B cell (primary cell): ENCODE measurements at regions not wholly inside any gene's neighbourhood (a gene's known extent, or its start where the extent isn't known, plus 50 kb on each side); places are given as distances from the start of the nearest gene placed in this dataset.

ENCODE experiments used
- ATAC-seq: fragments of 200-7000 bp; cut with Tn5 transposase; one replicate; pipeline ENCODE4 v1.10.0; 2021; ENCODE audit warnings: low read depth, mild to moderate bottlenecking, moderate number of reproducible peaks, moderate library complexity
- CTCF ChIA-PET: fragments of 350-600 bp; sonication (Branson Sonifier 250); formaldehyde crosslinking; loops from one replicate; lab custom pipeline; 2021; ENCODE audit warnings: antibody characterized with exemption, inconsistent platforms; lab: Charles Lee
- POLR2A ChIA-PET: fragments of 350-600 bp; sonication (Branson Sonifier 250); formaldehyde crosslinking; loops from one replicate; lab custom pipeline; 2021; ENCODE audit warnings: antibody characterized with exemption; lab: Charles Lee
- DNase-seq: peaks from one replicate; pipeline ENCODE4 v3.0.0; 2013
- H2AFZ ChIP-seq: 2 replicates; pipeline ENCODE4 v1.6.1; 2012; ENCODE audit warnings: mild to moderate bottlenecking, low read depth, low read length; ENCODE audit not compliant: insufficient read depth, poor library complexity, severe bottlenecking
- H3K27ac ChIP-seq, 2 donors: 1 replicate in 1 of 2; 2 replicates in 1 of 2; pipeline ENCODE4 v1.5.1; 2012 to 2013; ENCODE audit warnings: low read length in 2 of 2, mild to moderate bottlenecking in 2 of 2, moderate library complexity in 1 of 2
- H3K27me3 ChIP-seq, 4 experiments: fragments of 200-600 bp in 1 of 4; sonication (generic) in 1 of 4; replicated peaks in 1 of 4; 1 replicate in 2 of 4; 2 replicates in 2 of 4; pipeline versions ENCODE4 v1.6.1 to v1.7.0; 2013 to 2016; ENCODE audit warnings: low read length in 3 of 4, mild to moderate bottlenecking in 2 of 4, mixed read lengths in 1 of 4, moderate library complexity in 1 of 4; ENCODE audit not compliant: insufficient read depth in 4 of 4, control insufficient read depth in 3 of 4; ENCODE audit errors: control extremely low read depth in 1 of 4
- H3K36me3 ChIP-seq, 2 experiments: replicated peaks in 1 of 2; 1 replicate in 1 of 2; 2 replicates in 1 of 2; pipeline versions ENCODE4 v1.6.1 to v1.7.1; 2013; ENCODE audit warnings: low read length in 1 of 2; ENCODE audit not compliant: insufficient read depth in 2 of 2, control insufficient read depth in 1 of 2; ENCODE audit errors: control extremely low read depth in 1 of 2, extremely low read depth in 1 of 2
- H3K4me1 ChIP-seq, 2 donors: fragments of 200-600 bp in 1 of 2; sonication (generic) in 1 of 2; 1 replicate in 1 of 2; 2 replicates in 1 of 2; pipeline versions ENCODE4 v1.5.1 to v1.6.1; 2013 to 2017; ENCODE audit warnings: low read length in 2 of 2; ENCODE audit not compliant: control insufficient read depth in 2 of 2, insufficient read depth in 2 of 2
- H3K4me2 ChIP-seq: replicated peaks from 2 replicates; pipeline ENCODE3; 2012; ENCODE audit warnings: mild to moderate bottlenecking, low read depth, low read length; ENCODE audit not compliant: poor library complexity, severe bottlenecking
- H3K4me3 ChIP-seq, 5 experiments: fragments of 200-600 bp in 1 of 5; sonication (generic) in 1 of 5; 1 replicate in 3 of 5; 2 replicates in 2 of 5; pipeline versions ENCODE4 v1.5.1 to v1.7.0; 2011 to 2016; ENCODE audit warnings: low read length in 4 of 5, mild to moderate bottlenecking in 4 of 5, low read depth in 2 of 5, control low read depth in 1 of 5, moderate library complexity in 1 of 5; ENCODE audit not compliant: insufficient read depth in 1 of 5; ENCODE audit errors: control extremely low read depth in 1 of 5, extremely low read depth in 1 of 5
- H3K79me2 ChIP-seq: fragments of 200-600 bp; sonication (generic); one replicate; pipeline ENCODE4 v1.6.0; 2016; ENCODE audit warnings: low read length; ENCODE audit not compliant: control insufficient read depth, insufficient read depth
- H3K9ac ChIP-seq: fragments of 200-600 bp; sonication (generic); 2 replicates; pipeline ENCODE4 v1.6.1; 2017; ENCODE audit warnings: mild to moderate bottlenecking, low read length, moderate library complexity
- H3K9me3 ChIP-seq, 3 donors: one replicate each; pipeline versions ENCODE4 v1.6.1 to v1.7.1; 2013; ENCODE audit warnings: low read length in 2 of 3; ENCODE audit not compliant: control insufficient read depth in 2 of 3, insufficient read depth in 1 of 3; ENCODE audit errors: control extremely low read depth in 1 of 3
- H4K20me1 ChIP-seq: 2 replicates; pipeline ENCODE4 v1.6.0; 2012; ENCODE audit warnings: mild to moderate bottlenecking, low read length; ENCODE audit not compliant: insufficient read depth, control insufficient read depth, poor library complexity, severe bottlenecking
- H3K27ac Mint-ChIP-seq: one replicate; pipeline ENCODE4 v1.8.0; 2021; ENCODE audit warnings: mixed read lengths
- H3K27me3 Mint-ChIP-seq: one replicate; pipeline ENCODE4 v1.8.0; 2021; ENCODE audit warnings: mixed read lengths
- H3K4me1 Mint-ChIP-seq: one replicate; pipeline ENCODE4 v1.8.0; 2021; ENCODE audit warnings: mixed read lengths
- H3K4me3 Mint-ChIP-seq: one replicate; pipeline ENCODE4 v1.8.0; 2021; ENCODE audit warnings: mixed read lengths
- H3K9me3 Mint-ChIP-seq: one replicate; pipeline ENCODE4 v1.8.0; 2022; ENCODE audit warnings: mixed read lengths; ENCODE audit not compliant: insufficient read depth
- CTCF ChIP-seq: fragments of 200-600 bp; IDR thresholded peaks from one replicate; pipeline ENCODE4 v1.8.0; 2022; ENCODE audit warnings: antibody characterized with exemption, mild to moderate bottlenecking
- EZH2 ChIP-seq: IDR thresholded peaks from 2 replicates; pipeline ENCODE4 v1.6.1; 2012; ENCODE audit warnings: borderline replicate concordance, low read depth, mild to moderate bottlenecking, moderate library complexity, low read length; ENCODE audit not compliant: insufficient read depth, poor library complexity, severe bottlenecking
- WGBS: methylation state at CpG from one replicate; pipeline ENCODE4 v1.1.5; 2013; ENCODE audit warnings: missing lambda C conversion rate; ENCODE audit not compliant: insufficient coverage; 5-methylcytosine and 5-hydroxymethylcytosine counted together
- intact Hi-C: fragments of 100-400 bp; cut with micrococcal nuclease; formaldehyde crosslinking; loops from one replicate; pipeline ENCODE4 v1.10.0; 2022

- H3K9ac ChIP-seq, result no peak overlapping the region
- peaks cover 52% of the 10 kb centered on the region for H3K4me1 Mint-ChIP-seq
- H3K9me3 ChIP-seq, result peaks cover 0 to 14% (median 2%) of the 10 kb centered on the region in 3 donors
- no peak overlapping the region for H3K4me3 ChIP-seq
- no peaks in the 10 kb centered on the region for H4K20me1 ChIP-seq
- no peak overlapping the region for H3K4me2 ChIP-seq
- CTCF ChIA-PET, result no interaction called here
- no peaks in the 10 kb centered on the region for H3K27me3 ChIP-seq
- ATAC-seq (no peak), DNase-seq (no peak)
- no peaks in the 10 kb centered on the region for H3K36me3 ChIP-seq
- H2AFZ ChIP-seq, result no peak overlapping the region
- TF ChIP-seq CTCF (no peak), EZH2 (no peak)
- peaks cover 4% of the 10 kb centered on the region for H3K27me3 Mint-ChIP-seq
- H3K79me2 ChIP-seq, result no peaks in the 10 kb centered on the region
- H3K4me1 ChIP-seq, result peaks cover 22 to 36% of the 10 kb centered on the region in 2 donors
- POLR2A ChIA-PET, result no interaction called here
- no peak overlapping the region for H3K27ac ChIP-seq
- no peaks in the 10 kb centered on the region for H3K9me3 Mint-ChIP-seq
- H3K27ac Mint-ChIP-seq, result no peak overlapping the region
- no peak overlapping the region for H3K4me3 Mint-ChIP-seq
- intact Hi-C loops, result no loop called here
- WGBS, result 97% methylated on average over 7 of the region's 8 CpGs
Observed at GRCh38 chr20:47974234-47974878, 189.1 kb upstream of the SULF2 start.

GRCh38 chr20:47973519-47974233 is 188.4 kb upstream of the SULF2 start:
- Histone ChIP-seq H3K36me3 (no peaks in the 10 kb centered on the region), H3K4me2 (no peak overlapping the region), H3K27ac (no peak overlapping the region), H2AFZ (no peak overlapping the region), H4K20me1 (no peaks in the 10 kb centered on the region), H3K9ac (no peak overlapping the region), H3K4me3 (no peak overlapping the region), H3K27me3 (no peaks in the 10 kb centered on the region), H3K79me2 (no peaks in the 10 kb centered on the region), H3K9me3 (peaks cover 0 to 14% (median 2%) of the 10 kb centered on the region in 3 donors), H3K4me1 (peaks cover 18 to 33% of the 10 kb centered on the region in 2 donors)
- intact Hi-C loops, result no loop called here
- H3K27me3 Mint-ChIP-seq, result no peaks in the 10 kb centered on the region
- ChIA-PET CTCF (no interaction called here), POLR2A (no interaction called here)
- peaks cover 48% of the 10 kb centered on the region for H3K4me1 Mint-ChIP-seq
- H3K27ac Mint-ChIP-seq, result no peak overlapping the region
- TF ChIP-seq CTCF (no peak), EZH2 (no peak)
- no peak overlapping the region for H3K4me3 Mint-ChIP-seq
- WGBS, result 79% methylated on average over 21 of the region's 26 CpGs
- DNase-seq, result no peak
- no peaks in the 10 kb centered on the region for H3K9me3 Mint-ChIP-seq
- ATAC-seq, result no peak
